VCaP (cell line): ENCODE measurements at regions not wholly inside any gene's neighbourhood (a gene's known extent, or its start where the extent isn't known, plus 50 kb on each side); places are given as distances from the start of the nearest gene placed in this dataset.

Experiments used
- H3K27ac ChIP-seq: fragments of 450-650 bp; 2 replicates; pipeline ENCODE4 v1.5.1; 2017
- TF ChIP-seq, protein P1 (sequence below): fragments of 450-650 bp; conservative IDR thresholded peaks from 2 replicates; pipeline ENCODE4 v1.5.1; 2017; ENCODE audit warnings: mild to moderate bottlenecking, moderate library complexity

DNA sequence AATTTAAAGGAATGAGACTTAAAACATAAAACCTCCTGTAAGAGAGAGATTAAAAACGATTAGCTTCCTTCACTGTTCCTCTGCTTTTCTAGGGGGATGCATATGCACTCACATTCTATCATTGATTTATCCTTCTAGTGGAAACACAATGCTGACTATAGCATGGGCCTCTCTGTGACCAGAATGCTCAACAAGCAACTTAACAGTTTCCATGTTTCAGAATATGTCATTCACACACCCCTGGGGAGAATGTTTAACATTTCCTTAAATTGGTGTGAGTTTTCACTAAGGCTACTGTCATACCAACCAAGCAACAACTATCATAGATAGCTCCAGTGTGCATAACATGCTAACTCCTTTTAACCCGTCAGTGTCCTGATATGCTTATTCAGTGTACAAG, 337.9 kb upstream of the GRM7 start:
- TF ChIP-seq, protein P1, sequence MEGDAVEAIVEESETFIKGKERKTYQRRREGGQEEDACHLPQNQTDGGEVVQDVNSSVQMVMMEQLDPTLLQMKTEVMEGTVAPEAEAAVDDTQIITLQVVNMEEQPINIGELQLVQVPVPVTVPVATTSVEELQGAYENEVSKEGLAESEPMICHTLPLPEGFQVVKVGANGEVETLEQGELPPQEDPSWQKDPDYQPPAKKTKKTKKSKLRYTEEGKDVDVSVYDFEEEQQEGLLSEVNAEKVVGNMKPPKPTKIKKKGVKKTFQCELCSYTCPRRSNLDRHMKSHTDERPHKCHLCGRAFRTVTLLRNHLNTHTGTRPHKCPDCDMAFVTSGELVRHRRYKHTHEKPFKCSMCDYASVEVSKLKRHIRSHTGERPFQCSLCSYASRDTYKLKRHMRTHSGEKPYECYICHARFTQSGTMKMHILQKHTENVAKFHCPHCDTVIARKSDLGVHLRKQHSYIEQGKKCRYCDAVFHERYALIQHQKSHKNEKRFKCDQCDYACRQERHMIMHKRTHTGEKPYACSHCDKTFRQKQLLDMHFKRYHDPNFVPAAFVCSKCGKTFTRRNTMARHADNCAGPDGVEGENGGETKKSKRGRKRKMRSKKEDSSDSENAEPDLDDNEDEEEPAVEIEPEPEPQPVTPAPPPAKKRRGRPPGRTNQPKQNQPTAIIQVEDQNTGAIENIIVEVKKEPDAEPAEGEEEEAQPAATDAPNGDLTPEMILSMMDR = no peak
- H3K27ac ChIP-seq = no peak overlapping the region

DNA sequence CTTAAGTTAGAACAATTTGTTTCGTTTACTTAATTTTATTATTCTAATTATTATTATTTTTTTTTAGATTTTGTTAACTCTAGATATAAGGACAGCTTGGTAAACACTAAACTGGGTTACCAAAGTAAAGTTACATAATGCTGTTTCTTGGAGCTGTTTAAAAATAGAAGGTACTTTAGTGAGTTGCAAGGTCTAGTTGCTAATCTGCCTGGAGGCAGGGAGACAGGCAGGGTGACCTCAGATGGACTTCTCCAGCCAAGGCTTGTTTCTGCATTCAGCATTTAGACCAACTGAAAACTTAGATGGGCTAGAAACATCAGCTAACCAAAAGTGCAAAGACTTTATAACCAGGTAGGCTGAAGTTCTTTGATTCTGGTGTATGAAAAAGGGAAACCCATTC, 336.4 kb upstream of the GRM7 start:
- H3K27ac ChIP-seq = no peak overlapping the region
- TF ChIP-seq, protein P1 = no peak

DNA sequence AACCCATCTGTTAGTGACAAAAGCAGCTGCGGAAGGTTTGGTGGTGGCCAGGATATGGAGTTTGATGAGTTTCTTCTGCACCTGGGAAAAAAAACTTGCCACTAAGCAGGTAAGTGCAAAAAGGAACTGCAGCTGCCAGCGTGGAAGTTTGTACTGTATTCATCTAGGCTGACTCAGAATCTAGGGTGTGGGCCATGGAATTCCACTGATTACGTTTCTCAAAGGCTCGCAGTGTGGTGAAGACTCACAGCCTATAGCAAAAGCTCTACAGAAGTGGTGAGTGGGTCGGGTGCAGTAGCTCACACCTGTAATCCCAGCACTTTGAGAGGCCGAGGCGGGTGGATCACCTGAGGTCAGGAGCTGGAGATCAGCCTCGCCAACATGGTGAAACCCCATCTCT, 334.6 kb upstream of the GRM7 start:
- TF ChIP-seq, protein P1 = no peak
- no peak overlapping the region for H3K27ac ChIP-seq

DNA sequence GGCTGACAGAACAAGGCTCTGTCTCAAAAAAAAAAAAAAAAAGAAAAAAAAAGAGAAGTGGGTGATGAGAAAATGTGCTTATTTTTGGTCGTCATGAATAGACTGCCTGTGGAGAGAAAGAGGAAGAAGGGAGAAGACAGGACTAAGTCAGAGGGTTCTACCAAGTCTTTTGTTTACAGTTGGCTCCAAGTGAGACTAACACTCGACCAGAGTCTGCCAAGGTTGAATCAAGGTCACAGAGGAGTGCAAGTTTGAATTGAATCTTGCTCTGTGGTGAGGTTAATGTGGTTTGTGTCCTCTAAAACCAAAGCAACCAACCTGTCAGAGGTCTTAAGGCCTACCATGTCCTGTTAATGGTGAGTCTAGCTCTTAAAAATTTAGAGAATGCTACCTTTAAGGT, 334.1 kb upstream of the GRM7 start:
- TF ChIP-seq, protein P1 = no peak
- no peak overlapping the region for H3K27ac ChIP-seq

DNA sequence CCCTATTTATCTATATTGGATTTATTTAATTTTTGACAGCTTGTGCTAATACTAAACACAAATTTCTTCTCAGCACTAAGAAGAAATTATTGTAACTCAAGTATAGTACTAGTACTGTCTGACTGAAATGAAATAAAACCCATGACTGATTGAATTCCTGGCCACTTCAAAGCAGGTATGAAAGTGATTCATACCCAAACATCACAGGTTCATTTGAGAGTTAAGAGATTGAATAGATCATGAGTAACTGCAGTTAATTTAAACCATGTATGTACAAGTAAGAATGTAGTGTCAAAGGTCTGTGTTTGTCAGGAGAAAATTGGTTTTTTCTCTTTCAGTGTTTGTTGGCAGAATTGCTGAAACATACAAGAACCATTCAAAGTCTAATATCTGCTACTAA, 332.0 kb upstream of the GRM7 start:
- TF ChIP-seq, protein P1 = no peak
- H3K27ac ChIP-seq = no peak overlapping the region

DNA sequence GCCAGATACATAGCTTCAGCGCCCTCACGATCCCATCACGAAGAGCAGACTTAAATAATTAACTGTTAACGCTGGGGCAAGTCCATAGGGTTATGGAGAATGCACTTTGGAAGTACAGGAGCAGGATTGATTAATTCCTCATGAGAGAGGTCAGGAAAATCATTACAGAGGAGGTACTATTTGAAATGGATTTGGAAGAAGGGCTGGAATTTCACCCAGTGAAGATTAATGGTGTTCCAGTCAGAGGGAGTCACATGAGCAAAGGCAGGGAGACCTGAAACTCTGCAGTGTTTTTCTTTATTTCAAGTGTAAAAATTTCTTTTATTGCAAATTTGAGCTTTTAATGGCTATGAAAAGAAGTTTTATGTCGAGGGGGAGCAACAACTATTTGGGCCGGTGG, 329.8 kb upstream of the GRM7 start:
- TF ChIP-seq, protein P1 = no peak

DNA sequence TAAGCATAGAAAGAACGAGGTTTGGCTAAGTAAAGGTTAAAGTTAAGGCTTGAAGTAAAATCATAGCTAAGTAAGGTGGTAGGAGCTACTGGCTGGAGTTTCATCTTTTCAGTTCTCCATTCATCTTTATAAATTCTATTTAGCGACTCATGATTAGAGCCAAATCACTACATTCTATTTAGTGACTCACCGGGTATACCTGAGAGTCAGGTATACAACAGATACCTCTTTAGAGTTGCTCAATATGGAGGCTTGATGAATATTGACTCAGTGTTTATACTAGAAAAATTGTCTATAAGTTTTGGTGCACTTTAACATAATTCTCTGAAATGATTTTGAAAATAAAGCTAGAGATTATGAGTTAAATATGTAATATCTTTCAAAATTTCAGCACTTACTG, 328.8 kb upstream of the GRM7 start:
- TF ChIP-seq, protein P1 = no peak
- no peak overlapping the region for H3K27ac ChIP-seq

More for the DNA sequence above, 329.8 kb upstream of the GRM7 start:
- H3K27ac ChIP-seq = no peak overlapping the region

DNA sequence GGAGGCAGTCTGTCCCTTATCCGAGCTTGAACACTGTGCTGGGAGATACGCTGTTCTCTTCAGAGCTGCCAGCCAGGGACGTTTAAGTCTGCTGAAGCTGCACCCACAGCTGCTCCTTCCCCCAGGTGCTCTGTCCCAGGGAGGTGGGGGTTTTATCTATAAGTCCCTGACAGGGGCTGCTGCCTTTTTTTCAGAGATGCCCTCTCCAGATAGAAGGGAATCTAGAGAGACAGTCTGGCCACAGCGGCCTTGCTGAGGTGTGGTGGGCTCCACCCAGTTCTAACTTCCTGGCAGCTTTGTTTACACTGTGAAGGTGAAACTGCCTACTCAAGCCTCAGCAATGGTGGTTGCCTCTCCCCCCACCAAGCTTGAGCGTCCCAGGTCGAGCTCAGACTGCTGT, 319.9 kb upstream of the GRM7 start:
- no peak overlapping the region for H3K27ac ChIP-seq
- TF ChIP-seq, protein P1 = no peak
